Vagina (tissue), 2 donors: ENCODE measurements at regions not wholly inside any gene's neighbourhood (a gene's known extent, or its start where the extent isn't known, plus 50 kb on each side); places are given as distances from the start of the nearest gene placed in this dataset.

Experiments used
- DNase-seq, 2 donors: peaks; one replicate each; pipeline ENCODE4 v3.0.0-alpha.2; 2017; ENCODE audit errors: extremely low spot score in 2 of 2
- H3K27ac ChIP-seq: fragments of 200-600 bp; sonication (generic); one replicate; pipeline ENCODE4 v1.5.1; 2019
- H3K27me3 ChIP-seq: fragments of 200-600 bp; sonication (generic); one replicate; pipeline ENCODE4 v1.5.1; 2019
- H3K36me3 ChIP-seq, 2 donors: fragments of 200-600 bp; sonication (generic); one replicate each; pipeline ENCODE4 v1.5.1; 2017 to 2019
- H3K4me1 ChIP-seq: fragments of 200-600 bp; sonication (generic); one replicate; pipeline ENCODE4 v1.5.1; 2019
- H3K4me3 ChIP-seq, 2 donors: fragments of 200-600 bp; sonication (generic); 1 replicate in 1 of 2; 2 replicates in 1 of 2; pipeline ENCODE4 v1.5.1; 2016 to 2019
- H3K9me3 ChIP-seq: fragments of 200-600 bp; sonication (generic); one replicate; pipeline ENCODE4 v1.5.1; 2019
- CTCF ChIP-seq, 3 experiments: fragments of 450-650 bp in 2 of 3; fragments of 200-600 bp in 1 of 3; sonication (generic) in 1 of 3; IDR thresholded peaks; one replicate each; pipeline ENCODE4 v1.5.1; 2017 to 2019; ENCODE audit warnings: antibody characterized with exemption in 3 of 3, mild to moderate bottlenecking in 2 of 3, moderate library complexity in 2 of 3
- POLR2A ChIP-seq, 2 donors: fragments of 450-650 bp; IDR thresholded peaks; one replicate each; pipeline ENCODE4 v1.6.1; 2017; ENCODE audit warnings: antibody characterized with exemption in 2 of 2, mild to moderate bottlenecking in 2 of 2, moderate library complexity in 2 of 2
- POLR2AphosphoS5 ChIP-seq, 2 donors: sonication (generic); formaldehyde crosslinking; IDR thresholded peaks; one replicate each; pipeline ENCODE4 v1.9.0; 2017; ENCODE audit warnings: antibody characterized with exemption in 2 of 2, mild to moderate bottlenecking in 2 of 2, low read depth in 1 of 2; ENCODE audit not compliant: insufficient read depth in 1 of 2
- intact Hi-C: fragments of 100-400 bp; cut with DNase I; formaldehyde crosslinking; loops from one replicate; pipeline ENCODE4 v1.15.1; 2023

GRCh38 chr2:105626966-105627340, 117.8 kb upstream of the NCK2 start:
- no peak overlapping the region for H3K27ac ChIP-seq

GRCh38 chr2:105626212-105626965, 118.3 kb upstream of the NCK2 start:
- Histone ChIP-seq H3K4me3 (no peak overlapping the region), H3K27me3 (no peaks in the 10 kb centered on the region), H3K27ac (no peak overlapping the region), H3K9me3 (no peaks in the 10 kb centered on the region), H3K4me1 (no peaks in the 10 kb centered on the region), H3K36me3 (no peaks in the 10 kb centered on the region)
- DNase-seq, result no peak
- no peak for TF ChIP-seq CTCF (IDR thresholded peaks at IDR 0.05)
- intact Hi-C loops, result no loop called here

More at GRCh38 chr2:105626966-105627340, 117.8 kb upstream of the NCK2 start:
- Histone ChIP-seq H3K9me3 (no peaks in the 10 kb centered on the region), H3K4me3 (no peak overlapping the region), H3K27me3 (no peaks in the 10 kb centered on the region), H3K36me3 (no peaks in the 10 kb centered on the region), H3K4me1 (no peaks in the 10 kb centered on the region)
- DNase-seq, result no peak
- intact Hi-C loops, result no loop called here
- no peak for TF ChIP-seq CTCF (IDR thresholded peaks at IDR 0.05)
- no peak for TF ChIP-seq POLR2A (IDR thresholded peaks at IDR 0.05)
- no peak for TF ChIP-seq POLR2AphosphoS5 (IDR thresholded peaks at IDR 0.05; ENCODE audit: insufficient read depth in 1 of 2, low read depth in 1 of 2)

GRCh38 chr2:105625632-105626031, 119.1 kb upstream of the NCK2 start:
- no peaks in the 10 kb centered on the region for H3K27me3 ChIP-seq
- no peak overlapping the region for H3K27ac ChIP-seq
- no peak for DNase-seq
- intact Hi-C loops, result no loop called here
- no peaks in the 10 kb centered on the region for H3K9me3 ChIP-seq
- no peaks in the 10 kb centered on the region for H3K4me1 ChIP-seq
- no peak for TF ChIP-seq POLR2A (IDR thresholded peaks at IDR 0.05)
- TF ChIP-seq POLR2AphosphoS5 (IDR thresholded peaks at IDR 0.05; ENCODE audit: insufficient read depth in 1 of 2, low read depth in 1 of 2), result no peak
- no peak for TF ChIP-seq CTCF (IDR thresholded peaks at IDR 0.05)
- H3K4me3 ChIP-seq, result no peak overlapping the region
- no peaks in the 10 kb centered on the region for H3K36me3 ChIP-seq

GRCh38 chr2:105621038-105621437, 123.7 kb upstream of the NCK2 start:
- intact Hi-C loops, result no loop called here
- DNase-seq, result no peak
- H3K4me3 ChIP-seq, result no peak overlapping the region

More at GRCh38 chr2:105621038-105621437, 123.7 kb upstream of the NCK2 start:
- Histone ChIP-seq H3K36me3 (no peaks in the 10 kb centered on the region), H3K4me1 (no peaks in the 10 kb centered on the region), H3K9me3 (no peaks in the 10 kb centered on the region), H3K27ac (no peak overlapping the region), H3K27me3 (no peaks in the 10 kb centered on the region)
- TF ChIP-seq POLR2A (IDR thresholded peaks at IDR 0.05) (no peak), POLR2AphosphoS5 (IDR thresholded peaks at IDR 0.05; ENCODE audit: insufficient read depth in 1 of 2, low read depth in 1 of 2) (no peak), CTCF (IDR thresholded peaks at IDR 0.05) (no peak)
